HG03354 (cell line): ENCODE measurements at regions not wholly inside any gene's neighbourhood (a gene's known extent, or its start where the extent isn't known, plus 50 kb on each side); places are given as distances from the start of the nearest gene placed in this dataset.
"Not testable (repeated sequence)": the region's sequence is repeated elsewhere in the genome, so short reads cannot be mapped to it uniquely, and the experiment has no call there.

ENCODE experiments used
- ATAC-seq: cut with Tn5 transposase; IDR thresholded peaks from one replicate; pipeline ENCODE4 v1.9.1; 2021; ENCODE audit warnings: mild to moderate bottlenecking; ENCODE audit not compliant: unreplicated experiment, poor library complexity, severe bottlenecking

GRCh38 chr6:17015144-17015543 lies 86.7 kb upstream of the STMND1 start:
- peak; percentile 97 for ATAC-seq

GRCh38 chr6:17013701-17014100 lies 88.1 kb upstream of the STMND1 start:
- ATAC-seq, result no peak

GRCh38 chr6:17012421-17013225 lies 89.2 kb upstream of the STMND1 start:
- ATAC-seq, result no peak

- no peak for ATAC-seq
Observed at GRCh38 chr6:17011985-17012384, 89.9 kb upstream of the STMND1 start.

DNA sequence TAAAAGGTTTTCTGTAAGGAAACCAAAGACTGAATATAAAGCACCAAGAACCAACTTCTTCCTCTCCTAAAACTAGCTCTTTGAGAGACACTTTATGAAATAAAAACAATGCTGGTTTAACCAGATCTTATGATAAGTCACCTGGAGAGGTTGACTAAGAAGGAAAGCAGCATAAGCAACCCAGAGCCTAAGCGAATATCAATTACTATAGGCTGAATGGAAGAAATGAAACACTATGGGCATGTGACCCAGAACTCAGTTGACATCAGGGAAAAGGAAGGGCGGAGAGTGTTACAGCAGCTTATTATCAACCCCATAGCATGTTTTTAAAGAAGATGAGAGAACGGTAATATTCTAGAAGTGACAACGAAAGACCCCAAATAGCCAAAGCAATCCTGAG lies 94.1 kb upstream of the STMND1 start:
- no peak for ATAC-seq

GRCh38 chr6:17006543-17006942 lies 95.3 kb upstream of the STMND1 start:
- ATAC-seq, result no peak

DNA sequence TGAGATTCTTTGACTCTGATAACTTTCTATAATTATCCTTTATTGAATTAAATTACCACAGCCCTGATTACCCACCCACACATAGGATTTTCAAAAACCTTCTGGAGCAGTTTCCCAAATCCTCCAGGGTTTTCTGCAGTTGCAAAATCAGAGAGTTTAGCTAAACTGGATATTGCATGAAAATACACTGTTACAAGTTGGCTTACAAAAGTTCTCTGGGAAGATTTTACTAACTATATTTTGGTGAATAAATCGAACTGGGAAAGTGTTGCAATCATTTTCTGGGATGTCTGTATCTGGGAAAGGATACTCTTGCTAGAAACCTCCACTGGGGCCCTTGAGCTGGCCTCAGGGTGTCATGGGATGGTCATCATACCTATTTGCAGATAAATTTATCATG lies 97.6 kb upstream of the STMND1 start:
- ATAC-seq, result no peak

DNA sequence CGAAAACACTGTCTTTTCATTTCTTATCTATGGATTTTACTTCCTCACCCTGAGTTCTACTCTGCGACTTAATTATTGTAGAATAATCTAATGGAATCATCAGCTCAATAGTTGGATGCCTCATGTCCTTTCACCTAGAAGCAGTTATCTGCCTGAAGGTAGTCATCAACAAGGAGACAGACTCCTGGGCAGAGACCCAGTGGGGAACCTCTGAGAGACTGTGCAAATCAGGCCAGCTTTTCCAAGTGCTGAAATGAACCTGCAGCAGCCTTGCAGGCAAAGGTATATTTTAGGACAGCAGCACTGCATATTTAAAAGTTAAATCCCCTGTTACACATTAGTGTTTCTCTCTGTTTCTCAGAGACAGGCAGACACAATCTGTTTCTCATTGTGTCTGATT lies 99.7 kb upstream of the STMND1 start:
- no peak for ATAC-seq

- no peak for ATAC-seq
Observed at GRCh38 chr6:17001188-17001587, 100.7 kb upstream of the STMND1 start.

DNA sequence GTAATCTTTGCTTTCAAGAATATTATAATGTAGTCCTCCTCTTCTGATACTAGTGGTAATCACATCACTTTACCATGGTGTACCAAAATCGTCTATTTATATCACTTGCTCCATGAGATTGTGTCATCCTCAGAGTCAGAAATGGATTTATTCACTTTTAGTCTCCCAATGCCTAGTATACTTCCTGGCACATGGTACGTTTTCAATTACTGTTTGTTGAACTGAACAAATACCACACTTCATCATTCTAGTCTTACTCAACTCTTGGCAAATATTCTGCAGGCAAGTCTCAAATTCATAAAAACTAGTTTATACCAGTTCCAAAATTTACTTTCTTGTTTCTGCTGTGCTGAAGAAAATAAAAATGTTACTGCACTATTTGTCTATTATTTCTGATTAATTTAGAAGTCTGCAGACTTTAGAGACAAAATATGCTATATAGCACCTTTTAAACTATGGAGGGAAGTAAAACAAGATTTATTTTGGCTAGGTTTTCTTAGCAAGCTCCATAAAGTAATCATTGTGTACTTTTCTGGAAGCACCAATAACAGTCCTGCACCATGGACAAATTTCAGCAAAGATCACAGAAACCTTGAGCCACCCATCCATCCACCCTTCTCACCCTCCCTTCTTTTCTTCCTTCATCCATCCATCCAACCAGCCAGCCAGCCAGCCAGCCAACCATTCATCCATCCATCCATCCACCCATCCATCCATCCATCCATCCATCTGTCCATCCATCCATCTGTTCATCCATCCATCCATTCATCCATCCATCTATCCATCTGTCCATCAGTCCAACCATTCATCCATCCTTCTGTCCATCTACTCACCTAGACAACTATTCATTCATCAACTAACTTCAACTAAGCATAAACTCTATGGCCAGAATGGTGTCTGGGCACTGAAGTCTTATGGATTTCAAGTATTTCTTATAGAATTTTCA lies 102.1 kb upstream of the STMND1 start:
- ATAC-seq, result no peak

DNA sequence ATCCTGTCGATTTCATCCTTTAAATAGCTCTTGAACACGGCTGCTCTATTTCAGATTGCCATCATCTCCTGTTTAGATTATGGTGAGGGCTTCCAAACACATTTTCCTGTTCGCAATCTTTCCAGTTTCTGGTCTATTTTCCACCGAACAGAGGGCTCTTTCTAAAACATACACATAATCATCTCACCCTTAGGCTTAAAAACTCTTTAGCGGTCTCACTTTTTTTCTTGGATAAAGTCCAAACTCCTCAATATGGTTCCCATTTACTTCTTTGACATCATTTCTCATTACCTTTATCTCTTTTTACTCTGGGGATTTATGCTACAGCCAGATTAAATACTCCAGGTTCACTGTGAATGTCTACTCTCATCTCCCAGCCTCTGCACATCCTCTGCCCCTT lies 103.4 kb upstream of the STMND1 start:
- ATAC-seq, result no peak

DNA sequence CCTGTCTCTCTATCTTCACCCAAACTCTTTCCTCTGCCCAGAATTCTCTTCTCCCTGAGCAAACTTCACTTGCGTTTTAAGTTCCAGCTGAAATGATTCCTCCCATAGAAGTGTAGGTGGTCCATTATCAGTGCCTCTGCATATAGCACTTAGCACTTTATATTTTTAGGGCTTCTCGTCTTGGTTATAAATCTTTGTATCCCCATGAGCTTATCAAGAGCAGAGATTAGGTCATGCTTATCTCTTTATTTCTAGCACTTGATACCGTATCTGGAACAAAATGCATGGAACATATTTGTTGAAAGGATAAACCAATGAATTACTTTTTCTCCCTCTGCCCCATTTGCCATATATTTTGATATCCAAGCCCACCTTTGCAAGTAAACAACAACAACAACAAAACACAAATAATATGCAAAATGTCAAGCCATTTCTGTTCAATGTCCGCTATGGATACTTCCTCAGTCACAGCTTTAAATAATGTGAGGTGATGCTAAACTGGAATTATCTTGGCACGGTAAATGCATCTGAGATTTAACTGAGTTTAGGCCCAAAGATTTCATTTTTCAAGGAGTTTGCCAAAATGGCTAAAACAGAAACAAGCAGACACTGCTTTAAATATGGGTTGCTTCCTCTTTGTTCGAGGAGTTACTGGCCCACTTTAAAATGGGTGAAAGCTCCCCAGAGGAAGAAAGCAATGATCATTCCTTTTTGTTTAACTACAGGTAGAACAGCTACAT lies 106.2 kb upstream of the STMND1 start:
- ATAC-seq, result no peak

GRCh38 chr6:16993396-16993795 lies 108.5 kb upstream of the STMND1 start:
- ATAC-seq, result no peak

- no peak for ATAC-seq
Observed at GRCh38 chr6:16991981-16992629, 109.7 kb upstream of the STMND1 start.

GRCh38 chr6:16989976-16990375 lies 111.9 kb upstream of the STMND1 start:
- not testable (repeated sequence) for ATAC-seq

DNA sequence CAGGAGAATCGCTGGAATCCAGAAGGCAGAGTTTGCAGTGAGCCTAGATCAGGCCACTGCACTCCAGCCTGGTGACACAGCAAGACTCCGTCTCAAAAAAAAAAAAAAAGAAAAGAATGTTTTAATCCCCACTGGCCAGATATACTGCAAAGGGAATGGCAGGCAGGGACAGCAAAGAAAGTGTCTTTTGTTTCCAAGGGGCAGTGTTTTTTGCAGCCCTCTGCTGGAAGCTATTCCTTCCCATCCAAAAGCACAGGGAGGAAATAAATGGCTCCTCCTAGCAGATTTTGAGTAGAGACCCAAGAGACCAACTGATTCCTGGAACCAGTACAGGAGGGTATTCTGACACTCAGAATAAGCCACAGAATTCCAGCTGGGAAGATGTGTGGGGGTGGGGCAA lies 112.5 kb upstream of the STMND1 start:
- ATAC-seq, result no peak

- no peak for ATAC-seq
Observed at GRCh38 chr6:16987996-16988395, 113.9 kb upstream of the STMND1 start.

GRCh38 chr6:16985513-16986284 lies 116.2 kb upstream of the STMND1 start:
- no peak for ATAC-seq

GRCh38 chr6:16982807-16983206 lies 119.0 kb upstream of the STMND1 start:
- ATAC-seq, result no peak
